Stimulated activated CD4-positive, alpha-beta T cell treated with anti-CD3 and anti-CD28 coated beads, Interleukin-4, amount 100 ng/mL, for 24 hours (primary cell): ENCODE measurements at regions not wholly inside any gene's neighbourhood (a gene's known extent, or its start where the extent isn't known, plus 50 kb on each side); places are given as distances from the start of the nearest gene placed in this dataset.

Experiments used
- DNase-seq: peaks from one replicate; pipeline ENCODE4 v3.0.0-alpha.2; 2020

GRCh38 chr6:54574671-54575070 lies 266.4 kb downstream of the TINAG start:
- no peak for DNase-seq

GRCh38 chr6:54578261-54578660 lies 268.3 kb upstream of the FAM83B start:
- no peak for DNase-seq

- no peak for DNase-seq
Observed at GRCh38 chr6:54579011-54579410, 267.6 kb upstream of the FAM83B start.

GRCh38 chr6:54586251-54586650 lies 260.3 kb upstream of the FAM83B start:
- DNase-seq: no peak

GRCh38 chr6:54587277-54587676 lies 259.3 kb upstream of the FAM83B start:
- no peak for DNase-seq

- DNase-seq: no peak
Observed at GRCh38 chr6:54588176-54588575, 258.4 kb upstream of the FAM83B start.

- DNase-seq: no peak
Observed at GRCh38 chr6:54595844-54596243, 250.7 kb upstream of the FAM83B start.

- no peak for DNase-seq
Observed at GRCh38 chr6:54598787-54599313, 247.7 kb upstream of the FAM83B start.

- no peak for DNase-seq
Observed at GRCh38 chr6:54601600-54602300, 244.8 kb upstream of the FAM83B start.

- DNase-seq: no peak
Observed at GRCh38 chr6:54602591-54602990, 244.0 kb upstream of the FAM83B start.

GRCh38 chr6:54609981-54610380 lies 236.6 kb upstream of the FAM83B start:
- no peak for DNase-seq

- DNase-seq: no peak
Observed at GRCh38 chr6:54613596-54613995, 233.0 kb upstream of the FAM83B start.

GRCh38 chr6:54614499-54615195 lies 231.9 kb upstream of the FAM83B start:
- no peak for DNase-seq

- DNase-seq: no peak
Observed at GRCh38 chr6:54617730-54618129, 228.8 kb upstream of the FAM83B start.

- DNase-seq: no peak
Observed at GRCh38 chr6:54618572-54618971, 228.0 kb upstream of the FAM83B start.

- no peak for DNase-seq
Observed at GRCh38 chr6:54619102-54619501, 227.5 kb upstream of the FAM83B start.

GRCh38 chr6:54621285-54621684 lies 225.3 kb upstream of the FAM83B start:
- DNase-seq: no peak

GRCh38 chr6:54624216-54624615 lies 222.4 kb upstream of the FAM83B start:
- DNase-seq: no peak

- no peak for DNase-seq
Observed at GRCh38 chr6:54624779-54625178, 221.8 kb upstream of the FAM83B start.

- DNase-seq: no peak
Observed at GRCh38 chr6:54629131-54629530, 217.4 kb upstream of the FAM83B start.

GRCh38 chr6:54632984-54633565 lies 213.5 kb upstream of the FAM83B start:
- no peak for DNase-seq

GRCh38 chr6:54633601-54634000 lies 213.0 kb upstream of the FAM83B start:
- no peak for DNase-seq

GRCh38 chr6:54640911-54641310 lies 205.7 kb upstream of the FAM83B start:
- no peak for DNase-seq
